IMR-90 (cell line): ENCODE measurements at regions not wholly inside any gene's neighbourhood (a gene's known extent, or its start where the extent isn't known, plus 50 kb on each side); places are given as distances from the start of the nearest gene placed in this dataset.

Experiments
- ATAC-seq: fragments of 200-7000 bp; cut with Tn5 transposase; 2 replicates; pipeline ENCODE4 v1.9.1; 2020; ENCODE audit warnings: low read depth, mild to moderate bottlenecking, moderate library complexity
- BruUV-seq: library from RNA; stranded (reverse); fragments of 400-500 nt; replicated peaks from 2 replicates; lab custom pipeline; 2021; lab: Mats Ljungman, UMichigan
- CTCF ChIA-PET: fragments of 300-600 bp; formaldehyde crosslinking; extraction: SDS; loops from one replicate; lab custom pipeline; 2021; ENCODE audit warnings: antibody characterized with exemption; lab: Yijun Ruan, JAX
- POLR2A ChIA-PET: fragments of 300-600 bp; sonication (Branson Sonifier 250); formaldehyde crosslinking; loops from one replicate; lab custom pipeline; 2022; ENCODE audit warnings: antibody characterized with exemption; ENCODE audit not compliant: unreplicated experiment; lab: Charles Lee
- DNase-seq: peaks from one replicate; pipeline ENCODE4 v3.0.0; 2013
- H2AFZ ChIP-seq: replicated peaks from 2 replicates; pipeline ENCODE3; 2013; ENCODE audit warnings: low read length, mild to moderate bottlenecking; ENCODE audit not compliant: poor library complexity
- H2AK5ac ChIP-seq: 2 replicates; pipeline ENCODE4 v1.6.1; 2013; ENCODE audit warnings: low read depth, low read length, inconsistent platforms
- H2AK9ac ChIP-seq: replicated peaks from 2 replicates; pipeline ENCODE3; 2013; ENCODE audit warnings: mild to moderate bottlenecking, low read depth, low read length, moderate library complexity; ENCODE audit not compliant: poor library complexity
- H2BK120ac ChIP-seq: 2 replicates; pipeline ENCODE4 v1.6.1; 2013; ENCODE audit warnings: low read depth, low read length, inconsistent platforms
- H2BK15ac ChIP-seq: 3 replicates; pipeline ENCODE4 v1.6.1; 2013; ENCODE audit warnings: low read depth, low read length, inconsistent platforms
- H2BK20ac ChIP-seq: 2 replicates; pipeline ENCODE4 v1.6.1; 2013; ENCODE audit warnings: low read depth, mild to moderate bottlenecking, inconsistent platforms, low read length, moderate library complexity
- H2BK5ac ChIP-seq: 2 replicates; pipeline ENCODE4 v1.6.1; 2013; ENCODE audit warnings: mild to moderate bottlenecking, low read depth, low read length, inconsistent platforms; ENCODE audit not compliant: poor library complexity, severe bottlenecking
- H3K14ac ChIP-seq: replicated peaks from 2 replicates; pipeline ENCODE4 v1.6.1; 2013; ENCODE audit warnings: low read depth, low read length, inconsistent platforms
- H3K18ac ChIP-seq: 2 replicates; pipeline ENCODE4 v1.6.1; 2013; ENCODE audit warnings: low read depth, low read length, control low read depth
- H3K23ac ChIP-seq: 2 replicates; pipeline ENCODE4 v1.6.1; 2013; ENCODE audit warnings: low read depth, low read length, inconsistent platforms
- H3K27ac ChIP-seq: 2 replicates; pipeline ENCODE4 v1.5.1; 2013; ENCODE audit warnings: mild to moderate bottlenecking, control low read depth, low read length; ENCODE audit not compliant: insufficient read depth
- H3K27me3 ChIP-seq: 2 replicates; pipeline ENCODE4 v1.6.1; 2013; ENCODE audit warnings: low read length; ENCODE audit not compliant: control insufficient read depth, insufficient read depth
- H3K36me3 ChIP-seq: 2 replicates; pipeline ENCODE4 v1.6.1; 2013; ENCODE audit warnings: low read length, mixed read lengths; ENCODE audit not compliant: control insufficient read depth, insufficient read depth
- H3K4ac ChIP-seq: 2 replicates; pipeline ENCODE4 v1.6.1; 2013; ENCODE audit warnings: low read depth, low read length, inconsistent platforms
- H3K4me1 ChIP-seq: 2 replicates; pipeline ENCODE4 v1.6.1; 2013; ENCODE audit warnings: low read length, mixed read lengths; ENCODE audit not compliant: control insufficient read depth, insufficient read depth
- H3K4me2 ChIP-seq: 2 replicates; pipeline ENCODE4 v1.6.1; 2013; ENCODE audit warnings: low read depth, mild to moderate bottlenecking, control low read depth, low read length, moderate library complexity
- H3K4me3 ChIP-seq: 2 replicates; pipeline ENCODE4 v1.5.1; 2013; ENCODE audit warnings: low read depth, mild to moderate bottlenecking, control low read depth, low read length, moderate library complexity; ENCODE audit not compliant: insufficient read depth
- H3K56ac ChIP-seq: 2 replicates; pipeline ENCODE4 v1.6.1; 2013; ENCODE audit warnings: low read length, inconsistent platforms; ENCODE audit not compliant: insufficient read depth; ENCODE audit errors: extremely low read depth
- H3K79me1 ChIP-seq, 2 experiments: 2 replicates each; pipeline ENCODE4 v1.6.1; 2013; ENCODE audit warnings: low read length in 2 of 2, inconsistent platforms in 1 of 2, low read depth in 1 of 2
- H3K9ac ChIP-seq: 2 replicates; pipeline ENCODE4 v1.6.1; 2013; ENCODE audit warnings: low read depth, low read length, control low read depth
- H3K9me1 ChIP-seq: 2 replicates; pipeline ENCODE4 v1.6.1; 2013; ENCODE audit warnings: low read length, inconsistent platforms; ENCODE audit not compliant: insufficient read depth
- H3K9me3 ChIP-seq: 2 replicates; pipeline ENCODE4 v1.6.1; 2013; ENCODE audit warnings: low read length; ENCODE audit not compliant: control insufficient read depth, insufficient read depth
- H4K20me1 ChIP-seq: 2 replicates; pipeline ENCODE4 v1.6.1; 2013; ENCODE audit warnings: low read length, inconsistent platforms; ENCODE audit not compliant: insufficient read depth
- H4K5ac ChIP-seq: 2 replicates; pipeline ENCODE4 v1.6.1; 2013; ENCODE audit warnings: mild to moderate bottlenecking, low read depth, low read length, control low read depth
- H4K8ac ChIP-seq, 2 experiments: 2 replicates each; pipeline ENCODE4 v1.6.1; 2013; ENCODE audit warnings: low read depth in 2 of 2, low read length in 2 of 2, control low read depth in 1 of 2, inconsistent platforms in 1 of 2
- H4K91ac ChIP-seq: 2 replicates; pipeline ENCODE4 v1.6.1; 2013; ENCODE audit warnings: low read depth, low read length, inconsistent platforms; ENCODE audit not compliant: insufficient read depth
- CEBPB ChIP-seq: IDR thresholded peaks from 2 replicates; pipeline ENCODE4 v1.6.1; 2012; ENCODE audit warnings: low read depth, low read length, improper control_type of control experiment
- CHD1 ChIP-seq: IDR thresholded peaks from 2 replicates; pipeline ENCODE4 v1.6.1; 2012; ENCODE audit warnings: low read depth, low read length, improper control_type of control experiment
- CTCF ChIP-seq: conservative IDR thresholded peaks from 2 replicates; pipeline ENCODE4 v1.5.1; 2012; ENCODE audit warnings: mild to moderate bottlenecking, low read depth, low read length, improper control_type of control experiment
- ELK1 ChIP-seq: fragments of 150-350 bp; IDR thresholded peaks from 2 replicates; pipeline ENCODE4 v1.6.1; 2016; ENCODE audit warnings: low read depth, mild to moderate bottlenecking, low read length, moderate library complexity, borderline replicate concordance
- MAFK ChIP-seq: IDR thresholded peaks from 2 replicates; pipeline ENCODE4 v1.6.1; 2012; ENCODE audit warnings: low read depth, low read length, improper control_type of control experiment
- MAZ ChIP-seq: IDR thresholded peaks from 2 replicates; pipeline ENCODE4 v1.6.1; 2012; ENCODE audit warnings: low read depth, mild to moderate bottlenecking, low read length, improper control_type of control experiment, moderate library complexity, borderline replicate concordance
- MXI1 ChIP-seq: IDR thresholded peaks from 2 replicates; pipeline ENCODE4 v1.6.1; 2012; ENCODE audit warnings: low read depth, mild to moderate bottlenecking, low read length, moderate library complexity, borderline replicate concordance
- NFE2L2 ChIP-seq: fragments of 150-350 bp; IDR thresholded peaks from 2 replicates; pipeline ENCODE4 v1.6.1; 2016; ENCODE audit warnings: low read depth, mild to moderate bottlenecking, low read length
- POLR2A ChIP-seq: IDR thresholded peaks from 2 replicates; pipeline ENCODE4 v1.6.1; 2012; ENCODE audit warnings: mild to moderate bottlenecking, low read depth, low read length
- RAD21 ChIP-seq: IDR thresholded peaks from 2 replicates; pipeline ENCODE4 v1.6.1; 2012; ENCODE audit warnings: low read length, improper control_type of control experiment
- RCOR1 ChIP-seq: IDR thresholded peaks from 2 replicates; pipeline ENCODE4 v1.6.1; 2012; ENCODE audit warnings: mild to moderate bottlenecking, low read length, improper control_type of control experiment; ENCODE audit not compliant: insufficient replicate concordance
- RFX5 ChIP-seq: IDR thresholded peaks from 2 replicates; pipeline ENCODE4 v1.8.0; 2012; ENCODE audit warnings: low read depth, mild to moderate bottlenecking, low read length, moderate library complexity
- SMC3 ChIP-seq: fragments of 150-350 bp; IDR thresholded peaks from 2 replicates; pipeline ENCODE4 v1.6.1; 2016; ENCODE audit warnings: low read depth, mild to moderate bottlenecking, antibody characterized with exemption, low read length, moderate library complexity
- WGBS, 2 experiments: methylation state at CpG; one replicate each; pipeline versions ENCODE4 v1.1.5 to v1.1.7; 2013; ENCODE audit warnings: missing lambda C conversion rate in 2 of 2; ENCODE audit not compliant: insufficient read length in 1 of 2; ENCODE audit errors: extremely low coverage in 2 of 2; 5-methylcytosine and 5-hydroxymethylcytosine counted together
- dilution Hi-C: fragments of 300-500 bp; cut with HindIII; formaldehyde crosslinking; loops from one replicate; pipeline ENCODE4 v1.14.3; 2018; ENCODE audit warnings: low sequenced_read_pairs; ENCODE audit not compliant: unreplicated experiment
- in situ Hi-C: fragments of 300-500 bp; cut with MboI; formaldehyde crosslinking; loops from 3 replicates; pipeline ENCODE4 v1.14.3; 2019; ENCODE audit warnings: low sequenced_read_pairs, inconsistent platforms, mixed read lengths
- intact Hi-C: fragments of 100-400 bp; cut with micrococcal nuclease; formaldehyde crosslinking; loops from 2 replicates; pipeline ENCODE4 v1.10.0; 2022
- TF ChIP-seq, protein P1 (sequence below): fragments of 150-350 bp; IDR thresholded peaks from 2 replicates; pipeline ENCODE4 v1.6.1; 2017; ENCODE audit warnings: mild to moderate bottlenecking, antibody characterized with exemption, low read length, low read depth

GRCh38 chr17:43319293-43320124, 79.3 kb upstream of the ARL4D start:
- no peak overlapping the region for H3K4me2 ChIP-seq
- POLR2A ChIA-PET: interaction anchor here (0.6 to 0.7 kb wide), 2 partner anchors 97 to 148 kb away, joined by 3 to 11 read pairs; no protein-coding TSS in a partner anchor
- no peaks in the 10 kb centered on the region for H3K36me3 ChIP-seq
- H3K4me3 ChIP-seq: no peak overlapping the region
- intact Hi-C loops: loop anchor here (10.0 kb wide), 1 partner anchor 325 kb away; the partner anchor contains the start of gene RPL27
- H3K14ac ChIP-seq: no peak overlapping the region
- H3K27me3 ChIP-seq: no peaks in the 10 kb centered on the region
- H4K8ac ChIP-seq: no peak overlapping the region
- no peak overlapping the region for H2AK9ac ChIP-seq
- H3K56ac ChIP-seq: no peak overlapping the region
- no peak overlapping the region for H2BK15ac ChIP-seq
- peaks cover 4% of the 10 kb centered on the region; the same call in 1 of the 2 replicates for H3K9me3 ChIP-seq
- no peak overlapping the region for H4K5ac ChIP-seq
- no peak overlapping the region for H3K23ac ChIP-seq
- no peak overlapping the region for H3K27ac ChIP-seq
- no peaks in the 10 kb centered on the region for H3K9me1 ChIP-seq
- DNase-seq: no peak
- H2AK5ac ChIP-seq: no peak overlapping the region
- no peak overlapping the region for H3K9ac ChIP-seq
- ATAC-seq: no peak
- CTCF ChIA-PET: no interaction called here
- H3K4ac ChIP-seq: no peak overlapping the region
- H4K91ac ChIP-seq: no peak overlapping the region
- dilution Hi-C loops: no loop called here
- no peak overlapping the region for H2AFZ ChIP-seq
- H3K4me1 ChIP-seq: peaks cover 2% of the 10 kb centered on the region; the same call in 1 of the 2 replicates
- H3K79me1 ChIP-seq: no peaks in the 10 kb centered on the region
- H4K20me1 ChIP-seq: no peaks in the 10 kb centered on the region
- BruUV-seq: no TSS peak
- in situ Hi-C loops: loop anchor here (25.0 kb wide), 3 partner anchors 107 to 632 kb away; partner anchors contain the start of genes CCR10, CNTNAP1, PLEKHH3 and TMEM106A
- WGBS, 2 experiments: 60% methylated on average over 1 of the region's 4 CpGs; no CpG with 5 or more reads in 1 of the 2 experiments
- no peak overlapping the region for H2BK20ac ChIP-seq
- no peak overlapping the region for H2BK5ac ChIP-seq
- H3K18ac ChIP-seq: no peak overlapping the region
- H2BK120ac ChIP-seq: no peak overlapping the region
- TF ChIP-seq RCOR1 (no peak), MXI1 (no peak), ELK1 (no peak), MAZ (no peak), POLR2A (no peak), MAFK (no peak), CEBPB (no peak), CTCF (no peak), SMC3 (no peak), CHD1 (no peak), RAD21 (no peak), NFE2L2 (no peak), RFX5 (no peak)
- TF ChIP-seq, protein P1, sequence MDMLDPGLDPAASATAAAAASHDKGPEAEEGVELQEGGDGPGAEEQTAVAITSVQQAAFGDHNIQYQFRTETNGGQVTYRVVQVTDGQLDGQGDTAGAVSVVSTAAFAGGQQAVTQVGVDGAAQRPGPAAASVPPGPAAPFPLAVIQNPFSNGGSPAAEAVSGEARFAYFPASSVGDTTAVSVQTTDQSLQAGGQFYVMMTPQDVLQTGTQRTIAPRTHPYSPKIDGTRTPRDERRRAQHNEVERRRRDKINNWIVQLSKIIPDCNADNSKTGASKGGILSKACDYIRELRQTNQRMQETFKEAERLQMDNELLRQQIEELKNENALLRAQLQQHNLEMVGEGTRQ: no peak
